ENCODE measurements at regions not wholly inside any gene's neighbourhood (a gene's known extent, or its start where the extent isn't known, plus 50 kb on each side); places are given as distances from the start of the nearest gene placed in this dataset.

DNA sequence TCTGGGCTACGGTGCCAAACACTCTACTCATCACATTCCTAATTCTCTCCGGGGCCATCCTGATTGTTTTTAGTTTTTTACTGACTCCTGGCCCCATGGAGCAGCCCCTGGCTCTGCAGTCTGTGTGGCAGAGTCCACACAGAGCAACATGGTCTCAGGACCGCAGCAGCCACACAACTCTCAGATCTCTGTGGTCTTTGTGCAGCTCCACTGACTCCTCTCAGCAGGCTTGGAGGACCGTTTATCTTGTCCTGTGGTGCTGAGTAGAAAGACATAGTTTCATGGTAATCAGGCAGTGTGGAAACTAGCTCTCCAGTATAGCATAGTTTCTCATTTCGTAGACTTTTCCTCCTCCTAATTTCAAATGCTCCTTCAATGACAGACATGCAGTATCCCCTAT is 168.4 kb downstream of the EDN1 start:
- BruUV-seq (replicated peaks), result no TSS peak
- intact Hi-C loops (cut with micrococcal nuclease; ENCODE audit: unreplicated experiment), result no loop called here
- H3K27ac Mint-ChIP-seq (ENCODE audit: unreplicated experiment), result no peak overlapping the region
- POLR2A ChIA-PET, result no interaction called here
- Histone ChIP-seq H3K27me3 (replicated peaks; ENCODE audit: control insufficient read depth, insufficient read depth, low read length) (no peaks in the 10 kb centered on the region), H3K9me3 (peaks cover 9% of the 10 kb centered on the region), H3K4me3 (ENCODE audit: low read depth, low read length) (no peak overlapping the region), H3K4me1 (0 out of 2 replicates have a peak, but pooled peaks cover 8% of the 10 kb centered on the region), H3K36me3 (ENCODE audit: control insufficient read depth, insufficient read depth, low read length) (no peaks in the 10 kb centered on the region)
- CTCF ChIA-PET, result no interaction called here
- TF ChIP-seq CTCF (IDR thresholded peaks at IDR 0.05; ENCODE audit: insufficient read depth in 1 of 2, low read depth in 1 of 2, low read length in 1 of 2, severe bottlenecking in 1 of 2, unreplicated experiment in 1 of 2), result no peak
- no peaks in the 10 kb centered on the region for H3K27me3 Mint-ChIP-seq (ENCODE audit: insufficient read depth, unreplicated experiment)
- DNase-seq, result no peak
- H3K9me3 Mint-ChIP-seq (ENCODE audit: unreplicated experiment), result peaks cover 27% of the 10 kb centered on the region
- peaks cover 7% of the 10 kb centered on the region for H3K4me1 Mint-ChIP-seq (ENCODE audit: low read depth, unreplicated experiment)
- H3K36me3 Mint-ChIP-seq (ENCODE audit: insufficient read depth, unreplicated experiment), result no peaks in the 10 kb centered on the region
- H3K4me3 Mint-ChIP-seq (ENCODE audit: unreplicated experiment), result no peak overlapping the region

DNA sequence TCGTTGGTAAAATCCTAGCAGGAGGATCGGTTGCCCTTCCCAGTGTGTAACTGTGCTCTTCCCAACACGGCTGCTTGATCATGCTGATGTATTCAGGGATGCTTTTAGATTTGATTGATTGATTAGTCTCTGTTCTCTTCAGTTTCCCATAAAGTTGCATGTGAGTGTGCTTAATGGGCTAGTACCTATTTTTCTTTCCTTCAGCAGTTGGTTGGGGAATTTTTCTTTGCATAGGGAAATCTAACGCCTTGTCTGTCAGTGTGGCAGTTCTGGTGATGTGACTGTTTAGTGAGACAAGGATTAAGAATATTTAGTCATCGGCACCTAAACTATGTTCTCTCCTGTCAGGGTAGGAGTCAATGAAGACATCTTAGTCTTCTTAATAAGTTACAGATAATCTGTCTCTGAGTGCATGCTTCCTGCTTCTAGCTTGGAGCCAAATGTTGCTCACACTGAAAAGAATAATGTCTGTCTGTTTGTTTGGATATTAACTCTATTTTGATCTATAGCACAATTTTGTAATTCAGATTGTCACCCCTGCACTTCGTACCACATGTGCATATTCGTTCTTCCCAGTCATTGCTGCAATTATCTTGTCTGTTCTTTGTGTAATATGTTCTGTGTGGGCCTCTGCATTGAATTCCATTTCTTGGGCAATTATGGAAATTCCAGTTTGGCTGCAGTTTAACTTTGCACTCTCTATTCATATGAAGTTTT is 169.9 kb downstream of the EDN1 start:
- no peaks in the 10 kb centered on the region for H3K36me3 Mint-ChIP-seq (ENCODE audit: insufficient read depth, unreplicated experiment)
- no peak for DNase-seq
- H3K36me3 ChIP-seq (ENCODE audit: control insufficient read depth, insufficient read depth, low read length), result no peaks in the 10 kb centered on the region
- ChIA-PET CTCF (no interaction called here), POLR2A (no interaction called here)
- no peak overlapping the region for H3K4me3 Mint-ChIP-seq (ENCODE audit: unreplicated experiment)
- intact Hi-C loops (cut with micrococcal nuclease; ENCODE audit: unreplicated experiment), result no loop called here
- TF ChIP-seq CTCF (IDR thresholded peaks at IDR 0.05; ENCODE audit: insufficient read depth in 1 of 2, low read depth in 1 of 2, low read length in 1 of 2, severe bottlenecking in 1 of 2, unreplicated experiment in 1 of 2), result no peak
- no peak overlapping the region for H3K27ac Mint-ChIP-seq (ENCODE audit: unreplicated experiment)
- no peaks in the 10 kb centered on the region for H3K27me3 Mint-ChIP-seq (ENCODE audit: insufficient read depth, unreplicated experiment)
- peaks cover 19% of the 10 kb centered on the region for H3K9me3 Mint-ChIP-seq (ENCODE audit: unreplicated experiment)
- H3K4me3 ChIP-seq (ENCODE audit: low read depth, low read length), result no peak overlapping the region
- H3K4me1 ChIP-seq, result 0 out of 2 replicates have a peak, but pooled peaks cover 8% of the 10 kb centered on the region
- H3K27me3 ChIP-seq (replicated peaks; ENCODE audit: control insufficient read depth, insufficient read depth, low read length), result no peaks in the 10 kb centered on the region
- H3K9me3 ChIP-seq, result peaks cover 6% of the 10 kb centered on the region; the same call in 1 of the 2 replicates
- no TSS peak for BruUV-seq (replicated peaks)
- peaks cover 7% of the 10 kb centered on the region for H3K4me1 Mint-ChIP-seq (ENCODE audit: low read depth, unreplicated experiment)

GRCh38 chr6:12467706-12468670 is 177.8 kb downstream of the EDN1 start:
- peaks cover 14% of the 10 kb centered on the region for H3K4me1 ChIP-seq
- ChIA-PET CTCF (no interaction called here), POLR2A (no interaction called here)
- H3K4me1 Mint-ChIP-seq (ENCODE audit: low read depth, unreplicated experiment), result peaks cover 17% of the 10 kb centered on the region
- H3K36me3 ChIP-seq (ENCODE audit: control insufficient read depth, insufficient read depth, low read length), result no peaks in the 10 kb centered on the region
- H3K4me3 Mint-ChIP-seq (ENCODE audit: unreplicated experiment), result no peak overlapping the region
- peaks cover 15% of the 10 kb centered on the region for H3K9me3 Mint-ChIP-seq (ENCODE audit: unreplicated experiment)
- no peak overlapping the region for H3K27ac Mint-ChIP-seq (ENCODE audit: unreplicated experiment)
- intact Hi-C loops (cut with micrococcal nuclease; ENCODE audit: unreplicated experiment), result no loop called here
- no peak overlapping the region for H3K4me3 ChIP-seq (ENCODE audit: low read depth, low read length)
- no peak for TF ChIP-seq CTCF (IDR thresholded peaks at IDR 0.05; ENCODE audit: insufficient read depth in 1 of 2, low read depth in 1 of 2, low read length in 1 of 2, severe bottlenecking in 1 of 2, unreplicated experiment in 1 of 2)
- H3K27me3 Mint-ChIP-seq (ENCODE audit: insufficient read depth, unreplicated experiment), result no peaks in the 10 kb centered on the region
- DNase-seq, result no peak
- H3K36me3 Mint-ChIP-seq (ENCODE audit: insufficient read depth, unreplicated experiment), result peaks cover 6% of the 10 kb centered on the region
- H3K9me3 ChIP-seq, result no peaks in the 10 kb centered on the region
- H3K27me3 ChIP-seq (replicated peaks; ENCODE audit: control insufficient read depth, insufficient read depth, low read length), result no peaks in the 10 kb centered on the region
- BruUV-seq (replicated peaks), result no TSS peak
